K562 (cell line): ENCODE measurements at regions not wholly inside any gene's neighbourhood (a gene's known extent, or its start where the extent isn't known, plus 50 kb on each side); places are given as distances from the start of the nearest gene placed in this dataset.

ENCODE experiments used
- CBX8 ChIP-seq: fragments of 200-600 bp; sonication (generic); IDR thresholded peaks from 2 replicates; pipeline ENCODE4 v1.6.1; 2012; ENCODE audit warnings: borderline replicate concordance, mixed run types, low read depth, mild to moderate bottlenecking, moderate library complexity, mixed read lengths, low read length, control low read depth, inconsistent platforms; ENCODE audit not compliant: poor library complexity, severe bottlenecking; ENCODE audit errors: extremely low read depth
- HDAC3 ChIP-seq: fragments of 450-650 bp; IDR thresholded peaks from 2 replicates; pipeline ENCODE4 v1.6.1; 2018; ENCODE audit warnings: borderline replicate concordance, mild to moderate bottlenecking, moderate library complexity; ENCODE audit not compliant: partially characterized antibody
- ZSCAN29 ChIP-seq: fragments of 450-650 bp; IDR thresholded peaks from 2 replicates; pipeline ENCODE4 v1.6.1; 2017
- TF ChIP-seq, protein P1 (sequence below), 2 experiments: fragments of 450-650 bp; IDR thresholded peaks; 2 replicates each; pipeline ENCODE4 v1.6.1; 2016; ENCODE audit warnings: mild to moderate bottlenecking in 2 of 2, borderline replicate concordance in 1 of 2, low read depth in 1 of 2, moderate library complexity in 1 of 2
- TF ChIP-seq, protein P2 (sequence below): sonication (generic); IDR thresholded peaks from 2 replicates; pipeline ENCODE4 v1.6.1; 2016

DNA sequence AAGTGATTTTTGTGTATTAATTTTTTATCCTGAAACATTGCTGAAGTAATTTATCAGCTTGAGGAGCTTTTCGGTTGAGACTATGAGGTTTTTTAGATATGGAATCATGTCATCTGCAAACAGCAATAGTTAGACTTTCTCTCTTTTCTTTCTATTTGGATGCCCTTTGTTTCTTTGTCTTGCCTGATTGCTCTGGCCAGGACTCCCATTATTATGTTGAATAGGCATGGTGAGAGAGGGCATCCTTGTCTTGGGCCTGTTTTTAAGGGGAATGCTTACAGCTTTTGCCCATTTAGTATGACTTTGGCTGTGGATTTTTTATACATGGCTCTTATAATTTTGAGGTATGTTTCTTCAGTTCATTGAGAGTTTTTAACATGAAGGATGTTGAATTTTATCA lies 207.6 kb upstream of the DEFB112 start (continued):
- TF ChIP-seq, protein P1, sequence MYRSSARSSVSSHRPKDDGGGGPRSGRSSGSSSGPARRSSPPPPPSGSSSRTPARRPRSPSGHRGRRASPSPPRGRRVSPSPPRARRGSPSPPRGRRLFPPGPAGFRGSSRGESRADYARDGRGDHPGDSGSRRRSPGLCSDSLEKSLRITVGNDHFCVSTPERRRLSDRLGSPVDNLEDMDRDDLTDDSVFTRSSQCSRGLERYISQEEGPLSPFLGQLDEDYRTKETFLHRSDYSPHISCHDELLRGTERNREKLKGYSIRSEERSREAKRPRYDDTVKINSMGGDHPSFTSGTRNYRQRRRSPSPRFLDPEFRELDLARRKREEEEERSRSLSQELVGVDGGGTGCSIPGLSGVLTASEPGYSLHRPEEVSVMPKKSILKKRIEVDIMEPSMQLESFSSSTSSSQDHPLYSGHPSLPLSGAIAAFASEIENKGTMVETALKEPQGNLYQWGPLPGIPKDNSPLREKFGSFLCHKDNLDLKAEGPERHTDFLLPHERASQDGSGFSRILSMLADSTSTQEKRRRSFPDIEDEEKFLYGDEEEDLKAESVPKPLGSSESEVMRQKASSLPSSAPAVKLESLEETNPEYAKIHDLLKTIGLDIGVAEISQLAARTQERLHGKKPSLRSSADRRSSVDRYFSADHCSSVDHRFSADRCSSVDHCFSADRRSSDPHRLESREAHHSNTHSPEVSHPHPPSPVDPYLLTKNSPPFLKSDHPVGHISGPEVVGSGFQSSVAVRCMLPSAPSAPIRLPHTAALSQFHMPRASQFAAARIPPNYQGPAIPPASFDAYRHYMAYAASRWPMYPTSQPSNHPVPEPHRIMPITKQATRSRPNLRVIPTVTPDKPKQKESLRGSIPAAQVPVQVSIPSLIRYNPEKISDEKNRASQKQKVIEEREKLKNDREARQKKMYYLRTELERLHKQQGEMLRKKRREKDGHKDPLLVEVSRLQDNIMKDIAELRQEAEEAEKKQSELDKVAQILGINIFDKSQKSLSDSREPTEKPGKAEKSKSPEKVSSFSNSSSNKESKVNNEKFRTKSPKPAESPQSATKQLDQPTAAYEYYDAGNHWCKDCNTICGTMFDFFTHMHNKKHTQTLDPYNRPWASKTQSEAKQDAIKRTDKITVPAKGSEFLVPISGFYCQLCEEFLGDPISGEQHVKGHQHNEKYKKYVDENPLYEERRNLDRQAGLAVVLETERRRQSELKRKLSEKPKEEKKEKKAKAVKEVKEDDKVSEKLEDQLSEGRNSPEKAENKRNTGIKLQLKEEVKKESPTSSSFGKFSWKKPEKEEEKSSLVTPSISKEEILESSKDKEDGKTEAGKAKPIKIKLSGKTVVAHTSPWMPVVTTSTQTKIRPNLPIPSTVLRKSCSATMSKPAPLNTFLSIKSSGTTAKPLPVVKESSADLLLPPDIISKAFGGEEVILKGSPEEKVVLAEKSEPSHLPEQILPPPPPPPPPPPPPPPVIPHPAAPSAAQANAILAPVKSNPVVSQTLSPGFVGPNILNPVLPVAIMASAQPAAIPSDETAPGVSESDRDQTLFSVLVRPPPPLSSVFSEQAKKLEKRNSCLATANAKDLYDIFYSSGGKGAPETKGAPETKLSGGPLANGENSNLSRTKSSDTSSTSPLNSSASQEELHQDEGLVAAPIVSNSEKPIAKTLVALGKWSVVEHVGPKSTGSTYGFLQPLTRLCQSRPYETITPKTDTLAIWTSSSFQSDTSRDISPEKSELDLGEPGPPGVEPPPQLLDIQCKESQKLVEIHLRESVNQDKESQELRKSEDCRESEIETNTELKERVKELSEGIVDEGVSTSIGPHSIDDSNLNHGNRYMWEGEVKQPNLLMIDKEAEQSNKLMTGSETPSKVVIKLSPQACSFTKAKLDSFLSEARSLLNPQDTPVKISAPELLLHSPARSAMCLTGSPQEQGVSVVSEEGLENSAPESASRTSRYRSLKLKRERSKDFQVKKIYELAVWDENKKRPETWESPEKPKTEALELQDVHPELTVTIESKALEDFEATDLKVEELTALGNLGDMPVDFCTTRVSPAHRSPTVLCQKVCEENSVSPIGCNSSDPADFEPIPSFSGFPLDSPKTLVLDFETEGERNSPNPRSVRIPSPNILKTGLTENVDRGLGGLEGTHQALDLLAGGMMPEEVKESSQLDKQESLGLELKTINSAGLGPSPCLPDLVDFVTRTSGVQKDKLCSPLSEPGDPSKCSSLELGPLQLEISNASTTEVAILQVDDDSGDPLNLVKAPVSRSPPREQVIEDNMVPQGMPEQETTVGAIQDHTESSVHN (IDR thresholded peaks at IDR 0.05; ENCODE audit: borderline replicate concordance in 1 of 2, low read depth in 1 of 2), result no peak
- TF ChIP-seq CBX8 (no peak), ZSCAN29 (no peak), HDAC3 (no peak)
- TF ChIP-seq, protein P2, sequence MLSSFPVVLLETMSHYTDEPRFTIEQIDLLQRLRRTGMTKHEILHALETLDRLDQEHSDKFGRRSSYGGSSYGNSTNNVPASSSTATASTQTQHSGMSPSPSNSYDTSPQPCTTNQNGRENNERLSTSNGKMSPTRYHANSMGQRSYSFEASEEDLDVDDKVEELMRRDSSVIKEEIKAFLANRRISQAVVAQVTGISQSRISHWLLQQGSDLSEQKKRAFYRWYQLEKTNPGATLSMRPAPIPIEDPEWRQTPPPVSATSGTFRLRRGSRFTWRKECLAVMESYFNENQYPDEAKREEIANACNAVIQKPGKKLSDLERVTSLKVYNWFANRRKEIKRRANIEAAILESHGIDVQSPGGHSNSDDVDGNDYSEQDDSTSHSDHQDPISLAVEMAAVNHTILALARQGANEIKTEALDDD, result no peak
- TF ChIP-seq, all 486 proteins: peak for 0
